ENCODE measurements at regions not wholly inside any gene's neighbourhood (a gene's known extent, or its start where the extent isn't known, plus 50 kb on each side); places are given as distances from the start of the nearest gene placed in this dataset.
"Not testable (repeated sequence)": the region's sequence is repeated elsewhere in the genome, so short reads cannot be mapped to it uniquely, and the experiment has no call there.

- DNase-seq (no peak), ATAC-seq (no peak)
- no peak for TF ChIP-seq CTCF (IDR thresholded peaks at IDR 0.05)
- Histone ChIP-seq H3K27ac (no peak overlapping the region), H3K36me3 (no peaks in the 10 kb centered on the region), H3K27me3 (no peaks in the 10 kb centered on the region), H3K9me3 (no peaks in the 10 kb centered on the region), H3K4me1 (no peaks in the 10 kb centered on the region), H3K4me3 (no peak overlapping the region)
- intact Hi-C loops (cut with DNase I): no loop called here
Measured at GRCh38 chr4:181119186-181119585, 1124.0 kb upstream of the TENM3 start.

DNA sequence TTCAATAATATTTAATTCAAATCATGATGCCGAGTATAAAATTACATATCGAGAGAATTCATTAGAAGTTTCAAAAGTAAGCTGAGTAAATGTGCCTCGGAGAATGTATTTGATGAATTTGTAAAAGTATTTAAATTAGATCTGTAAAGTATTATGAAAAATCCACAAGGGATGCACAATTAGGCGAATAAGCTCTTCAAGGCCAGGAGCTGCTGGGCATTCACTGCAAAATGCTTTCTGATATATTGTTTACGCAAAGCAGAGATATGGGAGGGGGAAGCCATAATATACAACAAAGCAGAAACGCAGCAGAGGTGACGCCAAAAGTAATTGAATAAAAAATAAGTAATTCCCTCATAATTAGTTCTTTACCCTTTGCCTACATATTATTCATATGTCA, 1121.5 kb upstream of the TENM3 start:
- intact Hi-C loops (cut with DNase I): no loop called here
- Histone ChIP-seq H3K27me3 (no peaks in the 10 kb centered on the region), H3K9me3 (no peaks in the 10 kb centered on the region), H3K4me1 (no peaks in the 10 kb centered on the region), H3K27ac (no peak overlapping the region), H3K36me3 (no peaks in the 10 kb centered on the region), H3K4me3 (no peak overlapping the region)
- TF ChIP-seq CTCF (IDR thresholded peaks at IDR 0.05): no peak
- no peak for DNase-seq
- ATAC-seq: no peak

DNA sequence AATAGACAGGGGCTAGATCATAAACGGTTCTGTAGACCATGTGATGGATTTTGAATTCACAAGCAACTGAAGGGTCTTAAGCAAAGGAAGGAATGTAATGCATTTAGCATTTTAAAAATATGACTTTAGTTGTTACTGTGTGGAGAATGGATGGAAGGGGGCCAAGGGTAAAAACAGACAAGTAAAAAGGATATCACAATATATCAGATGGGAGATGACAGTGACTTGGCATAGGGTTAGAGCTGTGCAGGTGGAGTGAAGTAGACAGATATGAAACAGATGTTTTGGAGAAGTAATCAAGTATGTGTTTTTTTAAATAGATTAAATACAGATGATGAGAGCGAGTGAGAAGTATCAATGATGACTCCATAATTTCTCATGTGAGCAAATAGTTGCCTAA, 1116.0 kb upstream of the TENM3 start:
- Histone ChIP-seq H3K9me3 (no peaks in the 10 kb centered on the region), H3K27ac (no peak overlapping the region), H3K4me3 (no peak overlapping the region), H3K4me1 (no peaks in the 10 kb centered on the region), H3K36me3 (no peaks in the 10 kb centered on the region), H3K27me3 (no peaks in the 10 kb centered on the region)
- no peak for ATAC-seq
- TF ChIP-seq CTCF (IDR thresholded peaks at IDR 0.05): no peak
- no peak for DNase-seq
- intact Hi-C loops (cut with DNase I): no loop called here

DNA sequence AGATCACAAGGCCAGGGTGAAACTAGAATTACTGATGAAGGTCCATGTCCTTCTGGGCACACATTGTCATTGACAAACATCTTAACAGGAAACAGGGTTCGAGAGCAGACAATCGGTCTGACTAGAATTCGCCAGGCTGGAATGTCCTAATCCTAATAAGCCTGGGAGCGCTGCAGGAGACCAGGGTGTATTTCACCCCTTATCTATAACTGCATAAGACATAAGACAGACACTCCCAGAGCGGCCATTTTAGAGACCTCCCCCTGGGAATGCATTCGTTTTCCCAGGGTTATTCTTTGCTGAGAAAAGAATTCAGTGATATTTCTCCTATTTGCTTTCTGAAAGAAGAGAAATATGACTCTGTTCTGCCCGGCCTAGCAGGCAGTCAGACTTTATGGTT, 1112.9 kb upstream of the TENM3 start:
- ATAC-seq; H3K27ac ChIP-seq; H3K4me3 ChIP-seq; H3K9me3 ChIP-seq; DNase-seq; H3K4me1 ChIP-seq; H3K27me3 ChIP-seq; intact Hi-C loops (cut with DNase I); H3K36me3 ChIP-seq: not testable (repeated sequence)

GRCh38 chr4:181137351-181137750, 1105.9 kb upstream of the TENM3 start:
- Histone ChIP-seq H3K27ac (no peak overlapping the region), H3K9me3 (no peaks in the 10 kb centered on the region), H3K4me3 (no peak overlapping the region), H3K4me1 (no peaks in the 10 kb centered on the region), H3K27me3 (no peaks in the 10 kb centered on the region), H3K36me3 (no peaks in the 10 kb centered on the region)
- DNase-seq: no peak
- no peak for TF ChIP-seq CTCF (IDR thresholded peaks at IDR 0.05)
- ATAC-seq: no peak
- intact Hi-C loops (cut with DNase I): no loop called here

- H3K9me3 ChIP-seq: no peaks in the 10 kb centered on the region
- H3K27ac ChIP-seq: no peak overlapping the region
- TF ChIP-seq CTCF (IDR thresholded peaks at IDR 0.05): no peak
- no peaks in the 10 kb centered on the region for H3K27me3 ChIP-seq
- no peaks in the 10 kb centered on the region for H3K4me1 ChIP-seq
- intact Hi-C loops (cut with DNase I): no loop called here
- ATAC-seq (no peak), DNase-seq (no peak)
- no peak overlapping the region for H3K4me3 ChIP-seq
- no peaks in the 10 kb centered on the region for H3K36me3 ChIP-seq
Measured at GRCh38 chr4:181138116-181138515, 1105.1 kb upstream of the TENM3 start.
